Skeletal muscle satellite cell (primary cell): ENCODE measurements at regions not wholly inside any gene's neighbourhood (a gene's known extent, or its start where the extent isn't known, plus 50 kb on each side); places are given as distances from the start of the nearest gene placed in this dataset.

Experiments used
- H3K27me3 ChIP-seq: 2 replicates; pipeline ENCODE4 v1.7.0; 2013; ENCODE audit warnings: low read length; ENCODE audit not compliant: control insufficient read depth, insufficient read depth
- H3K36me3 ChIP-seq: 2 replicates; pipeline ENCODE4 v1.7.0; 2013; ENCODE audit warnings: mild to moderate bottlenecking, control low read depth, low read length; ENCODE audit not compliant: insufficient read depth
- H3K4me1 ChIP-seq: 2 replicates; pipeline ENCODE4 v1.7.0; 2013; ENCODE audit warnings: low read length; ENCODE audit not compliant: control insufficient read depth, insufficient read depth
- H3K4me2 ChIP-seq: 2 replicates; pipeline ENCODE4 v1.7.0; 2013; ENCODE audit warnings: mild to moderate bottlenecking, low read length
- H3K4me3 ChIP-seq: 2 replicates; pipeline ENCODE4 v1.7.0; 2013; ENCODE audit warnings: low read length
- H3K9ac ChIP-seq: 2 replicates; pipeline ENCODE4 v1.7.0; 2013; ENCODE audit warnings: mild to moderate bottlenecking, low read depth, low read length, moderate library complexity
- H3K9me3 ChIP-seq: replicated peaks from 2 replicates; pipeline ENCODE4 v1.7.0; 2013; ENCODE audit warnings: mild to moderate bottlenecking, control low read depth, low read length

DNA sequence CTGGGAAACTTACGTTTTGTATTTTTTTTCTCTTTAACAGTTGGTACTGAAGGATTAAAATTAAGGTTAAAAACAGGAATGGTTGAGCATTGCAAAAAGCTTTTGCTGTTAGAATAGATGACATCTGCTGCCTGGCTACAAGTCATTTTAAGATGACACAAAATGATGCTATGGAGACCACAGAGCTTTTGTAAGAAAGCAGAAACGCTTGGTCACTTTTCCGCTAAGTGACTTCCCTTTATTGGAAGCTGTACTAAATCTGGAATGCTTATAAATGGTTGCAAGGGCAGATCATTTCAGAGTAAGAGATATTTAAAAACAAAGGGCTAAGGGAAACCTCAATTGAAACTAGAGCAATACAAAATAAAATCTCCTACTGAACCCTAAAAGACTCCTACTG, 544.0 kb downstream of the STK39 start:
- Histone ChIP-seq H3K4me2 (no peak overlapping the region), H3K4me3 (no peak overlapping the region), H3K9me3 (no peaks in the 10 kb centered on the region), H3K4me1 (no peaks in the 10 kb centered on the region), H3K36me3 (no peaks in the 10 kb centered on the region), H3K9ac (no peak overlapping the region), H3K27me3 (no peaks in the 10 kb centered on the region)

DNA sequence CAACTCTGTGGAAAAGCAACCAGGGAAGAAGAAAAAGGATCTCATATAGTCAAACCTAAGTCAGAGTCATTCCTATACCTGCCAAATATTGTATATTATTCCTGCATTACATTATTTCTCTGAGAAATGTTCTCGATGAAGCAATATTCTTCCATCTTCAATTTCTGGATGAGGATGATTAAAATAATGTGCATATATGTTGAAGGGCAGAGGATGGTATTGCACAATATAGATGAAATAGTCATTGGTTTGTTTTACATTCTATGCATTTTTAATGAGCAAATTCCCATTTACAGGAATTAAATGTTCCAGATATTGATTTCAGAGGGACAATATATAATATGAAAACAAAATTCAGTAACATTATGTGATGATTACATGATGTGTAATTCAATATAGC, 545.2 kb downstream of the STK39 start:
- Histone ChIP-seq H3K9ac (no peak overlapping the region), H3K4me3 (no peak overlapping the region), H3K36me3 (no peaks in the 10 kb centered on the region), H3K4me1 (no peaks in the 10 kb centered on the region), H3K4me2 (no peak overlapping the region), H3K9me3 (no peaks in the 10 kb centered on the region), H3K27me3 (no peaks in the 10 kb centered on the region)

DNA sequence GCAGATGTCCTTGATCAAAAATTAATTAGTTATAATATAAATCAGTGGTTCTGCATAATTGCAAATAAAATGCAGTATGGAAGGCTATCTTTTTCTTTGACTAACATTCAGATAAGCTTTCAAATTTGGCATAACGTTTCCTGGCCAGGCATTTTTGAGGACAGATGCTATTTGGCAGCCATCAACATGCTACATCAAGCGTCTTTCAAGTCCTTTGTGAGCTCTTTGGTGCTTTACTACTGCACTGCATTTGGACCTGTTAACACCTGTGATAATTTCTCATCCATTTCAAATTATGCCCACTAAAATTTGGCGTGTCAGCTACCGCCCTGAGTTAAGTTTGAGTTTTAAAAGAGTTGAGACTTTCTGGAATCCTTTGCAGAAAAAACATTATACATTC, 545.7 kb downstream of the STK39 start:
- Histone ChIP-seq H3K4me2 (no peak overlapping the region), H3K27me3 (no peaks in the 10 kb centered on the region), H3K9me3 (no peaks in the 10 kb centered on the region), H3K36me3 (no peaks in the 10 kb centered on the region), H3K4me3 (no peak overlapping the region), H3K4me1 (no peaks in the 10 kb centered on the region), H3K9ac (no peak overlapping the region)

DNA sequence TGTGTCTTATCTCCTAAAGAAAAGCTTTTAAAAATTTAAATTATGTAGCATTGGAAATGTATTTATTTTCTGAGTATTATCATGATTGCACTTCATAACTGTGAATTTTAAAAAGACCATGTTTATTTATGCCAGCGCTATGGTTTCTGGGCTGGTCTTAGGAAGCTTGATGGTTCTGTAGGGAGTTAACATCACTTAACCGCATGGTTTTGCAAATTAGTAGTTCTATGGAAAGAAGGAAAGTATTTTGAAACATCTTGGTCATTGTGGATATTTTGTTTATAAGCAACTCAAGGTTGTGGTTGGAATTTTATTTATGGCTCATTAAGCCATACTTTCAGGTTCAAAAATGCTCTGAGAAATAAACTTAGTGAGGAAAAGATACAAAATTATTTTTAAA, 549.4 kb downstream of the STK39 start:
- Histone ChIP-seq H3K36me3 (no peaks in the 10 kb centered on the region), H3K9ac (no peak overlapping the region), H3K4me1 (no peaks in the 10 kb centered on the region), H3K27me3 (no peaks in the 10 kb centered on the region), H3K9me3 (no peaks in the 10 kb centered on the region), H3K4me2 (no peak overlapping the region), H3K4me3 (no peak overlapping the region)

DNA sequence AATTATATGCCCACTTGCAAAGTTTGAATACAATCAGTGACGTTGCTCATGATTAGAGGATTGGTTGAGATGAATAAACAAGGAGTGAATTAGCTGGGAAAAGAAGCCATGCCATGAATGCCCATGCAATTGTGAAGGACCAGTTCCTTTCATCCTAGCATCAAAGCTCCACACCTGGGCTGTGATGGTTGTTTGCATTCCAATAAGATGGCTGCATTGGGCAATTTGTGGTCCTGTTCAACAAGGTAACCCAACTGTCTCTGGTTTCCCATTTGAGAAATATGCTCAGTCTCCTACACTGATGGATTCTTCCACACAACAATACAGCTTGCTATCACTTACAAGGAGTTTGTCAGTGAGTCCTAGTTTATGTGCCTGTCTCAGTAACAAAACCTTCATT, 550.2 kb downstream of the STK39 start:
- H3K4me1 ChIP-seq: no peaks in the 10 kb centered on the region
- H3K36me3 ChIP-seq: no peaks in the 10 kb centered on the region
- H3K9ac ChIP-seq: no peak overlapping the region
- H3K27me3 ChIP-seq: no peaks in the 10 kb centered on the region
- H3K4me2 ChIP-seq: no peak overlapping the region
- no peaks in the 10 kb centered on the region for H3K9me3 ChIP-seq
- H3K4me3 ChIP-seq: no peak overlapping the region

DNA sequence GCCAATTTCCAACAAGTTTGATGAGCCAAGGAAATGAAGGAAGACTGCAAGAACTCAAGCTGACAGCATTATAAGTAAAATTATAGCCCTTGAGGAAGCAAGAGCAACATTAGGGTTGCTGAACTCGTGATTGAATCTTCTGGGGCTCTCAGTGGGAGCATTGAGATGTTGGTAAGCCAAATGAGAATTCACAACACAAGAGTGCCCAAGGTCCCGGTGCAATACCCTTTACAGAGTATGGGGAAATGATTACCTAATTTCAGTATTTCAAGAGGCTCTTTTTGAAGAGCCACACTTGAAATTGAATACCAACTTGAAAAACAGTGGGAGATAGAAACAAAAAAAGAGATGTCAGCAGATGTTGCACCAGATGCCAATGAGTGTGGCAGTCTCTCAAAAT, 554.5 kb downstream of the STK39 start:
- H3K4me2 ChIP-seq: no peak overlapping the region

DNA sequence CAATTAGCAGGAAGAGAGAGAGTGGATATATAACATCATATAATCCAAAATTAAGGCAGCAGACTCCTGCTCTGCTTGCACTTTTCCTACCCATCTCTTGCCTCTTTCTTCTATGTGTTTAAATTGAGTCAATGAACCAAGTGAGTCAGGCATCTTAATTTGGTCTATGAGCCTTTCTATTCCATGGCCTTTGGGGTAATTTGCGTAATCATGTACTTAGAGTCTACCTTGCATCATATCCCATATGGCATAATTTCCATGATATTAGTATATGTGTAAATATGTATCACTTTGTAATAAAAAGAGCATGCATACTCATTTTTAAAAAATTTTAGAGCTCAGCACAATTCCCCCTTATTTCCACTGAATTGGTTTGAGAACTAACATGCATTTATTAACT, 555.2 kb downstream of the STK39 start:
- H3K4me2 ChIP-seq: no peak overlapping the region
- no peaks in the 10 kb centered on the region for H3K4me1 ChIP-seq
- no peaks in the 10 kb centered on the region for H3K36me3 ChIP-seq
- no peak overlapping the region for H3K9ac ChIP-seq
- no peaks in the 10 kb centered on the region for H3K9me3 ChIP-seq
- no peaks in the 10 kb centered on the region for H3K27me3 ChIP-seq
- no peak overlapping the region for H3K4me3 ChIP-seq

More for the DNA sequence above, 554.5 kb downstream of the STK39 start:
- Histone ChIP-seq H3K9me3 (no peaks in the 10 kb centered on the region), H3K4me3 (no peak overlapping the region), H3K27me3 (no peaks in the 10 kb centered on the region), H3K36me3 (no peaks in the 10 kb centered on the region), H3K4me1 (no peaks in the 10 kb centered on the region), H3K9ac (no peak overlapping the region)

DNA sequence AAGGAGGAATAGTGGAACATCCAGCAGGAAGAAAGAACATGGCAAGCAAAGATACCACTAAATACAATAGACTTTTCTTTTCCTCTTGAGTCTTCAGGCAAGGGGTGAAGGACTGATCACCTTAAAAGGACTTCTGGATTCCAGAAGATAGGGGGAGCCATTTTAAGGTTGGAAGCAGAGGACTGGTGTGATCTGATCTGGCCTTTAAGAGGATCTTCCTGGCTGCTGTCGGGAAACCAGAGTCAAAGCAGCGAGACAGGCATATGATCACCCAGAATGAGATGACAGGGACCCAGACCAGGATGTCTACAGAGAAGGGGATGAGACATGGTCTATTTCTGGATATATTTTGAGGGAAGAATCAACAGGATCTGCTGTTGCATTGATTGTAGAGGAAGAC, 558.0 kb downstream of the STK39 start:
- H3K4me1 ChIP-seq: no peaks in the 10 kb centered on the region
- H3K9ac ChIP-seq: no peak overlapping the region
- H3K36me3 ChIP-seq: no peaks in the 10 kb centered on the region
- H3K27me3 ChIP-seq: no peaks in the 10 kb centered on the region
- H3K4me2 ChIP-seq: no peak overlapping the region
- no peaks in the 10 kb centered on the region for H3K9me3 ChIP-seq
- H3K4me3 ChIP-seq: no peak overlapping the region

DNA sequence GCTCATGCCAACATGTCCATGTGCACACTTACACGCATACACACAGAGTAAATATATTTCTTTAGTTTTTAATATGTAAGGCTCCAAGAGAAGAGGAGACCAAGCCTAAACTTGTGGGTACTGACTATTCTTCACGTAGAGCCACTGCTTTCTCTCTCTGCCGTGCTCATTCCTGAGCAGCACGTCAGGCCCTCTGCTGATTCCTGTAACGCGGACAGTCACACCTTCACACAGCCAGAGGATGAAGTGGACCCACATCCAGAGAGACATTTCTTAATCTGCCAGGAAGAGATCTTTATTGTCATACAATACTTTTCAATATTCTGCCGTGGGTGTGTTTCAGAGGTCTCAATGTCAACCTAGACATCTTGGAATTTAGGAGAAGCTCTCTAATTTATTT, 560.7 kb downstream of the STK39 start:
- Histone ChIP-seq H3K4me3 (no peak overlapping the region), H3K36me3 (no peaks in the 10 kb centered on the region), H3K4me1 (no peaks in the 10 kb centered on the region), H3K9me3 (no peaks in the 10 kb centered on the region), H3K9ac (no peak overlapping the region), H3K4me2 (no peak overlapping the region), H3K27me3 (no peaks in the 10 kb centered on the region)

DNA sequence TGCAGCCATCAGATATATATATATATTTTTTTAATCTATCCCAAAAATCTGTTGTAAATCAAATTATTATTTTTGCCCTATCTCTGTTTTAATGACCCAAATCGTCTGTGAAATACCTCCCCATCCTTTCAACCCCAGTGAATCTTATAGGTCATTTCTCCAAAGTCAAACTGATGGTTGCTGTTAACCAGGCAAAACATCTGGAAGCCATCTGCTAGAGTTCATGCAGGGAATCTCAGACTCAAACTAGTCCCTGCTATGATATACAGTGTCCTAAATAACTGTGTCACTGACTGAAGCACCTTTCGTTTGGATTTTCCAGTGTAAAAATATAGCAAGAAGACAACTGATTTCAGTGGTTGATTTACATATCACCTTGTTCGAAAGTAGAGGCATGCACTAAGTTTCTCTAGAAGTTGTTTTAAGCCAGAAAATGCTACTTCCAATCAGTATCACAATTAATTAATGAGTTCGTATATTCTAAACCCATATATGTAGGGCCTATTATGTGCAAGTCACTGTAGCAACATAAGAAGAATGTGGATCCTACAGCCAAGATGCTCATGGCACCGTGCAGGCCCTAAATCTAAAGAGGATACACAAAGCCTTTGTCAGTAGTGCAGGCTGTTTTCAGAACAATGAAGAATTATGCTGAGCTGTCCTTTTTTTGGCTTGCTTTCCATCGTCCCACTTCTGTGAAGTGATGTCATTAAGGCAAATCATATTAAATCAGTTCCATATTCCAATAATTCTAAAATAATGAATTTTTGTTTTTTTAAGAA, 566.0 kb downstream of the STK39 start:
- no peak overlapping the region for H3K4me2 ChIP-seq
- no peaks in the 10 kb centered on the region for H3K36me3 ChIP-seq
- no peaks in the 10 kb centered on the region for H3K9me3 ChIP-seq
- no peak overlapping the region for H3K9ac ChIP-seq
- H3K4me1 ChIP-seq: no peaks in the 10 kb centered on the region
- H3K27me3 ChIP-seq: no peaks in the 10 kb centered on the region
- no peak overlapping the region for H3K4me3 ChIP-seq

DNA sequence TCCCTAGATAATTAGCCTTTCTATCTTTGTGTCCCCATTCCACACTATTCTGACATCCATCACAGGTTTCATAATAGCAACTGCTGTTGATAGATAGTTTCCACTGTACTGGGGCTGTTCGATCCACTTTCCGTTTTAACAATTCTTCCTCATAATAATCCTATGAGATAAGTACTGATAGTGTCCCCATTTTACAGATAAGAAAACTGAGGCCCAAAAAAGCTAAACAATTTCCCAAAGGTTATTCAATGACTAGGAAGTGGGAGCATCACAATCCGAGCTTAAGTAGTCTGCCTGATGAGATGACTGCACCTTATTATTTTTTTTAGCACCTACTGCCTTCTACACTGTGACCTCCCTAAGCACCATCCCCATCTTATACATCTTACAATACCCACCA, 569.2 kb downstream of the STK39 start:
- Histone ChIP-seq H3K9ac (no peak overlapping the region), H3K36me3 (no peaks in the 10 kb centered on the region), H3K4me3 (no peak overlapping the region), H3K27me3 (no peaks in the 10 kb centered on the region), H3K4me2 (no peak overlapping the region), H3K4me1 (no peaks in the 10 kb centered on the region), H3K9me3 (no peaks in the 10 kb centered on the region)

DNA sequence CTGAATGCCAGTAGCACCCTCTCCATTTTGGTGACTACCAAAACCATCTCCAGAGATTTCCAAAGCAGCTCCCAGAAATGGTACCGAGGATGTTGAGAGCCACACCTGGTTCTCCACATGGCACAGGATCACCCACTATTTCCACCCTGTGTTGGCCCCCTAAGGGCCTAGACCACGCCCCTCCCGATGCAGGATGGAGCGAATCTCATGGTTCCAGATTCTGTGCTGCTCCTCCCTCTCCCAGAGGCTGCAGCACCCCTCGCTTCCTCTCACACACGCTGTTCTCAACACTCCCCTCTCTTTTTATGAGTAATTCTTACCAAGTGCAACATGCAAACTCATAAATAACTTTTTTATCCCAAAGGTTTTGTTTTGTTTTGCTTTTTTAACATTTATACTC, 571.5 kb downstream of the STK39 start:
- H3K36me3 ChIP-seq: no peaks in the 10 kb centered on the region
- no peak overlapping the region for H3K9ac ChIP-seq
- H3K4me1 ChIP-seq: no peaks in the 10 kb centered on the region
- H3K9me3 ChIP-seq: no peaks in the 10 kb centered on the region
- H3K27me3 ChIP-seq: no peaks in the 10 kb centered on the region
- no peak overlapping the region for H3K4me3 ChIP-seq
- no peak overlapping the region for H3K4me2 ChIP-seq
